SK-N-SH (cell line): ENCODE measurements at regions not wholly inside any gene's neighbourhood (a gene's known extent, or its start where the extent isn't known, plus 50 kb on each side); places are given as distances from the start of the nearest gene placed in this dataset.

Experiments
- CTCF ChIA-PET: fragments of 300-600, 350-600 bp; formaldehyde crosslinking; extraction: SDS; loops from one replicate; lab custom pipeline; 2021; lab: Yijun Ruan, JAX
- POLR2A ChIA-PET: fragments of 350-600 bp; sonication (Branson Sonifier 250); formaldehyde crosslinking; extraction: SDS; loops from one replicate; lab custom pipeline; 2020; ENCODE audit warnings: antibody characterized with exemption, inconsistent platforms; lab: Yijun Ruan, JAX
- DNase-seq: peaks from one replicate; pipeline ENCODE4 v3.0.0; 2012
- H2AFZ ChIP-seq: fragments of 200-600 bp; sonication (generic); 2 replicates; pipeline ENCODE4 v1.8.1; 2016; ENCODE audit warnings: antibody characterized with exemption, mild to moderate bottlenecking, low read depth
- H3F3A ChIP-seq: fragments of 200-600 bp; sonication (generic); replicated peaks from 2 replicates; pipeline ENCODE3; 2016; ENCODE audit warnings: antibody characterized with exemption, mild to moderate bottlenecking; ENCODE audit not compliant: insufficient read depth
- H3K27ac ChIP-seq, 2 experiments: fragments of 200-500 bp in 1 of 2; fragments of 200-600 bp in 1 of 2; sonication (Bioruptor generic) in 1 of 2; sonication (generic), shearing (Covaris generic) in 1 of 2; 2 replicates each; pipeline versions ENCODE4 v1.5.1 to v1.6.1; 2014 to 2016; ENCODE audit warnings: low read depth in 2 of 2, inconsistent platforms in 1 of 2, low read length in 1 of 2, mild to moderate bottlenecking in 1 of 2, mixed read lengths in 1 of 2
- H3K27me3 ChIP-seq: fragments of 200-600 bp; sonication (generic), shearing (Covaris generic); 2 replicates; pipeline ENCODE4 v1.6.1; 2016; ENCODE audit warnings: mixed run types; ENCODE audit not compliant: insufficient read depth
- H3K36me3 ChIP-seq, 2 experiments: fragments of 200-500 bp in 1 of 2; fragments of 200-600 bp in 1 of 2; sonication (Bioruptor generic) in 1 of 2; sonication (generic) in 1 of 2; replicated peaks in 1 of 2; 2 replicates each; pipeline versions ENCODE3 to v1.5.1; 2014 to 2016; ENCODE audit warnings: low read length in 1 of 2, mild to moderate bottlenecking in 1 of 2; ENCODE audit not compliant: insufficient read depth in 2 of 2, control insufficient read depth in 1 of 2
- H3K4me1 ChIP-seq, 2 experiments: fragments of 200-500 bp in 1 of 2; fragments of 200-600 bp in 1 of 2; sonication (Bioruptor generic) in 1 of 2; sonication (generic), shearing (Covaris generic) in 1 of 2; 2 replicates each; pipeline versions ENCODE4 v1.5.1 to v1.6.1; 2014 to 2016; ENCODE audit warnings: low read depth in 1 of 2, low read length in 1 of 2, mixed run types in 1 of 2; ENCODE audit not compliant: insufficient read depth in 2 of 2, control insufficient read depth in 1 of 2
- H3K4me2 ChIP-seq: fragments of 200-600 bp; sonication (generic), shearing (Covaris generic); 2 replicates; pipeline ENCODE4 v1.6.1; 2017; ENCODE audit warnings: mixed run types
- H3K4me3 ChIP-seq, 2 experiments: fragments of 200-500 bp in 1 of 2; fragments of 200-600 bp in 1 of 2; sonication (Bioruptor generic) in 1 of 2; sonication (generic), shearing (Covaris generic) in 1 of 2; 2 replicates each; pipeline versions ENCODE4 v1.5.1 to v1.8.1; 2014 to 2016; ENCODE audit warnings: low read depth in 2 of 2, inconsistent platforms in 1 of 2, low read length in 1 of 2, mild to moderate bottlenecking in 1 of 2, mixed read lengths in 1 of 2, moderate library complexity in 1 of 2
- H3K79me2 ChIP-seq: fragments of 200-600 bp; sonication (generic); 2 replicates; pipeline ENCODE4 v1.8.1; 2017; ENCODE audit warnings: mild to moderate bottlenecking; ENCODE audit not compliant: insufficient read depth
- H3K9ac ChIP-seq: fragments of 200-600 bp; sonication (generic); 2 replicates; pipeline ENCODE4 v1.6.1; 2017; ENCODE audit warnings: mixed run types
- H3K9me2 ChIP-seq: fragments of 200-600 bp; sonication (generic); 2 replicates; pipeline ENCODE4 v1.6.1; 2017; ENCODE audit warnings: mixed run types
- H3K9me3 ChIP-seq: fragments of 200-600 bp; sonication (generic); 2 replicates; pipeline ENCODE4 v1.6.1; 2017; ENCODE audit warnings: mixed run types, mild to moderate bottlenecking, moderate library complexity
- H4K20me1 ChIP-seq: fragments of 200-600 bp; sonication (generic); 2 replicates; pipeline ENCODE4 v1.6.1; 2017; ENCODE audit warnings: mild to moderate bottlenecking, mixed run types; ENCODE audit not compliant: insufficient read depth
- FOXJ3 ChIP-seq: sonication (generic); formaldehyde crosslinking; IDR thresholded peaks from 2 replicates; pipeline ENCODE4 v1.5.1; 2020; ENCODE audit warnings: mild to moderate bottlenecking, missing genetic modification reagents
- GATA2 ChIP-seq: sonication (generic); formaldehyde crosslinking; IDR thresholded peaks from 2 replicates; pipeline ENCODE4 v1.5.0; 2020; ENCODE audit warnings: mild to moderate bottlenecking, missing genetic modification reagents
- IRF3 ChIP-seq: fragments of 150-350 bp; IDR thresholded peaks from 2 replicates; pipeline ENCODE4 v1.6.1; 2016; ENCODE audit warnings: mild to moderate bottlenecking, low read depth, low read length
- MEF2A ChIP-seq: IDR thresholded peaks from 2 replicates; pipeline ENCODE4 v1.4.0; 2012; ENCODE audit warnings: low read depth, borderline replicate concordance
- NFIC ChIP-seq: IDR thresholded peaks from 2 replicates; pipeline ENCODE4 v1.4.0; 2012; ENCODE audit warnings: borderline replicate concordance
- RXRA ChIP-seq: IDR thresholded peaks from 2 replicates; pipeline ENCODE4 v1.4.0; 2012; ENCODE audit warnings: low read depth, mild to moderate bottlenecking, borderline replicate concordance
- TEAD4 ChIP-seq: IDR thresholded peaks from 2 replicates; pipeline ENCODE4 v1.4.0; 2012; ENCODE audit warnings: mild to moderate bottlenecking, borderline replicate concordance; ENCODE audit not compliant: insufficient read depth
- YY1 ChIP-seq: IDR thresholded peaks from 2 replicates; pipeline ENCODE4 v1.4.0; 2012; ENCODE audit warnings: low read depth, mild to moderate bottlenecking
- WGBS: methylation state at CpG from one replicate; pipeline ENCODE4 v1.1.6; 2017; ENCODE audit warnings: low lambda C conversion rate; 5-methylcytosine and 5-hydroxymethylcytosine counted together
- TF ChIP-seq, protein P1 (sequence below): fragments of 150-350 bp; IDR thresholded peaks from 2 replicates; pipeline ENCODE4 v1.6.1; 2017; ENCODE audit warnings: antibody characterized with exemption, low read length, low read depth, borderline replicate concordance
- TF ChIP-seq, protein P2 (sequence below): IDR thresholded peaks from 2 replicates; pipeline ENCODE4; 2012
- TF ChIP-seq, protein P3 (sequence below): IDR thresholded peaks from 2 replicates; pipeline ENCODE4 v1.6.1; 2012; ENCODE audit warnings: mild to moderate bottlenecking, low read depth, low read length, moderate library complexity

- H3K79me2 ChIP-seq: no peaks in the 10 kb centered on the region
- ChIA-PET CTCF (no interaction called here), POLR2A (no interaction called here)
- no peak for DNase-seq
- H3K4me1 ChIP-seq: no peaks in the 10 kb centered on the region; a peak in 1 of 4 replicates
- H3K4me2 ChIP-seq: no peak overlapping the region
- H3K36me3 ChIP-seq: no peaks in the 10 kb centered on the region
- TF ChIP-seq FOXJ3 (CRISPR knock-in tag): no peak
- TF ChIP-seq GATA2: no peak
- TF ChIP-seq, protein P1, sequence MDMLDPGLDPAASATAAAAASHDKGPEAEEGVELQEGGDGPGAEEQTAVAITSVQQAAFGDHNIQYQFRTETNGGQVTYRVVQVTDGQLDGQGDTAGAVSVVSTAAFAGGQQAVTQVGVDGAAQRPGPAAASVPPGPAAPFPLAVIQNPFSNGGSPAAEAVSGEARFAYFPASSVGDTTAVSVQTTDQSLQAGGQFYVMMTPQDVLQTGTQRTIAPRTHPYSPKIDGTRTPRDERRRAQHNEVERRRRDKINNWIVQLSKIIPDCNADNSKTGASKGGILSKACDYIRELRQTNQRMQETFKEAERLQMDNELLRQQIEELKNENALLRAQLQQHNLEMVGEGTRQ: no peak
- TF ChIP-seq YY1: no peak
- TF ChIP-seq, protein P2, sequence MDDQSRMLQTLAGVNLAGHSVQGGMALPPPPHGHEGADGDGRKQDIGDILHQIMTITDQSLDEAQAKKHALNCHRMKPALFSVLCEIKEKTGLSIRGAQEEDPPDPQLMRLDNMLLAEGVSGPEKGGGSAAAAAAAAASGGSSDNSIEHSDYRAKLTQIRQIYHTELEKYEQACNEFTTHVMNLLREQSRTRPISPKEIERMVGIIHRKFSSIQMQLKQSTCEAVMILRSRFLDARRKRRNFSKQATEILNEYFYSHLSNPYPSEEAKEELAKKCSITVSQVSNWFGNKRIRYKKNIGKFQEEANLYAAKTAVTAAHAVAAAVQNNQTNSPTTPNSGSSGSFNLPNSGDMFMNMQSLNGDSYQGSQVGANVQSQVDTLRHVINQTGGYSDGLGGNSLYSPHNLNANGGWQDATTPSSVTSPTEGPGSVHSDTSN: no peak
- no peak for TF ChIP-seq TEAD4
- no peak for TF ChIP-seq NFIC
- TF ChIP-seq IRF3: no peak
- no peak for TF ChIP-seq MEF2A
- TF ChIP-seq, protein P3, sequence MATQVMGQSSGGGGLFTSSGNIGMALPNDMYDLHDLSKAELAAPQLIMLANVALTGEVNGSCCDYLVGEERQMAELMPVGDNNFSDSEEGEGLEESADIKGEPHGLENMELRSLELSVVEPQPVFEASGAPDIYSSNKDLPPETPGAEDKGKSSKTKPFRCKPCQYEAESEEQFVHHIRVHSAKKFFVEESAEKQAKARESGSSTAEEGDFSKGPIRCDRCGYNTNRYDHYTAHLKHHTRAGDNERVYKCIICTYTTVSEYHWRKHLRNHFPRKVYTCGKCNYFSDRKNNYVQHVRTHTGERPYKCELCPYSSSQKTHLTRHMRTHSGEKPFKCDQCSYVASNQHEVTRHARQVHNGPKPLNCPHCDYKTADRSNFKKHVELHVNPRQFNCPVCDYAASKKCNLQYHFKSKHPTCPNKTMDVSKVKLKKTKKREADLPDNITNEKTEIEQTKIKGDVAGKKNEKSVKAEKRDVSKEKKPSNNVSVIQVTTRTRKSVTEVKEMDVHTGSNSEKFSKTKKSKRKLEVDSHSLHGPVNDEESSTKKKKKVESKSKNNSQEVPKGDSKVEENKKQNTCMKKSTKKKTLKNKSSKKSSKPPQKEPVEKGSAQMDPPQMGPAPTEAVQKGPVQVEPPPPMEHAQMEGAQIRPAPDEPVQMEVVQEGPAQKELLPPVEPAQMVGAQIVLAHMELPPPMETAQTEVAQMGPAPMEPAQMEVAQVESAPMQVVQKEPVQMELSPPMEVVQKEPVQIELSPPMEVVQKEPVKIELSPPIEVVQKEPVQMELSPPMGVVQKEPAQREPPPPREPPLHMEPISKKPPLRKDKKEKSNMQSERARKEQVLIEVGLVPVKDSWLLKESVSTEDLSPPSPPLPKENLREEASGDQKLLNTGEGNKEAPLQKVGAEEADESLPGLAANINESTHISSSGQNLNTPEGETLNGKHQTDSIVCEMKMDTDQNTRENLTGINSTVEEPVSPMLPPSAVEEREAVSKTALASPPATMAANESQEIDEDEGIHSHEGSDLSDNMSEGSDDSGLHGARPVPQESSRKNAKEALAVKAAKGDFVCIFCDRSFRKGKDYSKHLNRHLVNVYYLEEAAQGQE: no peak
- TF ChIP-seq RXRA: no peak
- no peak overlapping the region for H3K9ac ChIP-seq
- no peak overlapping the region for H3K4me3 ChIP-seq
- 73% methylated on average over 6 of the region's 6 CpGs for WGBS
- H3F3A ChIP-seq: no peaks in the 10 kb centered on the region
- no peaks in the 10 kb centered on the region for H3K27me3 ChIP-seq
- H3K9me2 ChIP-seq: no peaks in the 10 kb centered on the region
- no peaks in the 10 kb centered on the region for H4K20me1 ChIP-seq
- no peak overlapping the region for H3K27ac ChIP-seq
- no peaks in the 10 kb centered on the region for H3K9me3 ChIP-seq
- no peak overlapping the region for H2AFZ ChIP-seq
These were observed 246.6 kb downstream of the RRAGC start for GRCh38 chr1:38612951-38613350.
